Ureter (tissue), 1 donor: ENCODE measurements at regions not wholly inside any gene's neighbourhood (a gene's known extent, or its start where the extent isn't known, plus 50 kb on each side); places are given as distances from the start of the nearest gene placed in this dataset.
"Not testable (repeated sequence)": the region's sequence is repeated elsewhere in the genome, so short reads cannot be mapped to it uniquely, and the experiment has no call there.

Experiments used
- DNase-seq: peaks from one replicate; pipeline ENCODE4 v3.0.0-alpha.2; 2020; ENCODE audit warnings: low spot score
- donor health status: DM: yes; HTN: yes; CAD: no.

- no peak for DNase-seq
Observed at GRCh38 chr11:123344790-123345357, 85.2 kb upstream of the GRAMD1B start.

- DNase-seq: not testable (repeated sequence)
Observed at GRCh38 chr11:123344188-123344587, 85.9 kb upstream of the GRAMD1B start.

GRCh38 chr11:123338997-123339752 lies 90.9 kb upstream of the GRAMD1B start:
- no peak for DNase-seq

GRCh38 chr11:123338266-123338800 lies 91.7 kb upstream of the GRAMD1B start:
- DNase-seq: no peak

GRCh38 chr11:123334925-123335324 lies 95.1 kb upstream of the GRAMD1B start:
- no peak for DNase-seq

- not testable (repeated sequence) for DNase-seq
Observed at GRCh38 chr11:123332577-123332976, 97.5 kb upstream of the GRAMD1B start.

- no peak for DNase-seq
Observed at GRCh38 chr11:123330948-123331347, 99.1 kb upstream of the GRAMD1B start.

- DNase-seq: no peak
Observed at GRCh38 chr11:123330471-123330870, 99.6 kb upstream of the GRAMD1B start.

GRCh38 chr11:123330071-123330470 lies 100.0 kb upstream of the GRAMD1B start:
- no peak for DNase-seq

GRCh38 chr11:123328281-123328867 lies 101.7 kb upstream of the GRAMD1B start:
- no peak for DNase-seq

GRCh38 chr11:123325533-123325932 lies 104.5 kb upstream of the GRAMD1B start:
- no peak for DNase-seq

- DNase-seq: no peak
Observed at GRCh38 chr11:123323568-123323967, 106.5 kb upstream of the GRAMD1B start.

GRCh38 chr11:123321636-123322035 lies 108.4 kb upstream of the GRAMD1B start:
- no peak for DNase-seq

GRCh38 chr11:123318623-123319022 lies 111.4 kb upstream of the GRAMD1B start:
- no peak for DNase-seq

GRCh38 chr11:123318132-123318531 lies 111.9 kb upstream of the GRAMD1B start:
- not testable (repeated sequence) for DNase-seq

GRCh38 chr11:123316003-123316402 lies 114.1 kb upstream of the GRAMD1B start:
- no peak for DNase-seq

- DNase-seq: no peak
Observed at GRCh38 chr11:123314972-123315371, 115.1 kb upstream of the GRAMD1B start.

GRCh38 chr11:123313262-123313661 lies 116.8 kb upstream of the GRAMD1B start:
- DNase-seq: no peak

GRCh38 chr11:123308077-123308476 lies 113.0 kb upstream of the CLMP start:
- no peak for DNase-seq

GRCh38 chr11:123307276-123307675 lies 112.2 kb upstream of the CLMP start:
- no peak for DNase-seq

- DNase-seq: no peak
Observed at GRCh38 chr11:123306531-123306930, 111.5 kb upstream of the CLMP start.

- no peak for DNase-seq
Observed at GRCh38 chr11:123305601-123306375, 110.7 kb upstream of the CLMP start.
